ENCODE measurements at regions not wholly inside any gene's neighbourhood (a gene's known extent, or its start where the extent isn't known, plus 50 kb on each side); places are given as distances from the start of the nearest gene placed in this dataset.
"Not testable (repeated sequence)": the region's sequence is repeated elsewhere in the genome, so short reads cannot be mapped to it uniquely, and the experiment has no call there.

DNA sequence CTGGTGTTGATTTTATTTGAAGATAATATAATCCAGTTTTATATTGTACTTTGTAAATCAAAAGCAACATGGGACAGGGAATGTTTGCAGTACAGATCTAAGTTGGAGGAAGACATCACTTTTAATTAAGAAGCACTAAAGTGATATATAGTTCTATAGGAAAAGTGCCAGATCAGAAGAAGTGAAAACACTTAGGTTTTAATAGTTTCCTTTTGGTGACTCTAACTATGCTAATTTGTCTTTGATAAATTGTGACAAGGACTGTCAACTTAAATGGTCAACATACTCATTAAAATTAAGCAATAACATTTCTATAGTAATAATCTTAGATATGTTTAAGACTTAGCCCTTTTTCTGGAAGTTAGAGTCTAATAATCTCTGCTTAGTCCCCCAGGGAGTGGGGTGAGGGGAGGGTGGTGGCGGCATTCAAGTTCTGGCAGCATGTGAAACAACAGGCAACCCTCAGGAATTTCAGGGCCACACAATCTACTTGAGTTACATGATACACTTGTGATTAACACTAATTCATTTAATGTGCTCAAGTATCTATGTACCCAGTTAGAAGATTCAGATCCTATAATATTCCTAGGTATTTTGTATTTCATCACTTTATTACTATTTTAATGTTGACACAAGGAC lies 1026.5 kb downstream of the NR2F1-AS1 start:
- no peak for DNase-seq (ENCODE audit: low spot score)

DNA sequence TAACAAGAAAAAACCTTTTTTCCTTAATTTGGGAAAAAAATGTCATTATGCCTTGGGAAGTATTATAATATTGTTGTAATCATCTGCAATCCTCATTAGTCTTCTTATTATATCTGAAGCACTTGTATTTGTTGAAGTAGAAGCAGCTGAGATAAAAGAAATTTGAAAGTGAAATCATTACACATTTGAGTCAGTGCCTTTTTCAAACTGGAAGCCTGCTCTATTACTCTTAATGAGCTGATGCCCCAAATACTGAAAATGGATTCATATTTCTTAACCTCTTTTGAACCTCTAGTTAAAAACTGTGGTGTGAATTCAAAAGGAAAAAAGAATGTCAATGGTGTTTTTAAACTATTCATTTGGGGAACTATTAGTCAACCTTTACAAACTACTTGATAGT lies 1027.7 kb downstream of the NR2F1-AS1 start:
- no peak for DNase-seq (ENCODE audit: low spot score)

DNA sequence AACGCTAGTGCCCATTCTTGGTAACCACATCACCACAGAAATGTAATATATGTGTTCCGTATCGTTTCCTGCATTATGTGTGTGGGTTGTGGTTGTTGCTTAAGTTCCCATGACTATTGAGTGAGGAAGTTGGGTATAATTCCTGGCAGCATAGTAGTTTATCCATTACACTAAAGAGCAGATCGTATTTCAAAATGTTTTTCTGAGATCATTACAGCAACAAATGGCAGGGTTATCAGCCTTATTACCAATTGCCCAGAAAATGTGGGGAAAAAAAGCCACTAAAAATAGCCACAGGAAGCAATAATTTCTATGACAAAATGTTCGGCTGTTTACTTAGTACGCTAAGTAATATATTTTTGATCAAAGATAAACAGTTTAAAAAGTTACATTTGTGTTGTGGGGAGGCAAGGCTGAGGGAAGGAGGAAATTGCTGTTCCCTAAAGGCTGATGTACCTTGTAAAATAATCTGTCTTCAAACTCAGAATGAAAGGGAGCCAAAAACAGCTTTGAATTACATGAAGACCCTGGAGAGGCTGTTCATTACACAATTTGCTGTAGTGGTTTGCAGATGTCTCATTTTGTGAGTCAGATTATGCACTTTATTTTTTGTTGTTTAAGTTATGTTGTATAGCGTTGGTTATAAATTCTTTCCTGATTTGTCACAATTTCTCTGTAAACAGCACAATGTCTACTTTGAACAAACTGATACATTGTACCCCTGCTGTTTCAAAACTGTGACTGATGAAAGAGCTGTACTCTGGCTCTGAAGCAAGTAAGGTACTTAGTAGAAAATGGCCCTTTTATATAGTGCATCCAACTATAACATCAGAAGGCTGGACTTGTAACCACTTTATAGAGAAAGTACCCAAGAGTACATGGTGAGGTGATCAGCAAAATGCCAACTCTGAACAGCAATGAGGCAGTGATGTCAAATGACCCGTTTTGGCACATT lies 1028.5 kb downstream of the NR2F1-AS1 start:
- no peak for DNase-seq (ENCODE audit: low spot score)

DNA sequence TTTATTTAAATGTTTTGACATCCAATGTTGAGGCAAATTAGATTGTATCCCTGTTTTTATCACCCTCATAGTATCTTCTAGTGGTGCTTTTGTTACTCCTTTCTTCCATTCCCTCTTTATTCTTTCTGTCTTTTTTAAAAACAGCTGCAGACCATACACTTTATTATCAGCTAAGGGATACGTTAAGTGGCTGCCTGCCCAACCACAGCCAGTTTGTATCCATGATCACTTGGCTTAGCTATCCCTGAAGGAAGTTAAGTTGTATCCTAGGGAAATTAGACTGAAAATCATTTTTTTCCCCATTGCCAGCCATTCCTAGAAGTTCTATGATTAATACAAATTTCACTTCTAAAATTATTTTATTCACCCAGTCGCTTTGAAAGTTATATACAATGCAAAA lies 1032.7 kb downstream of the NR2F1-AS1 start:
- DNase-seq (ENCODE audit: low spot score), result no peak

- no peak for DNase-seq (ENCODE audit: low spot score)
Observed at GRCh38 chr5:92544596-92544995, 1036.4 kb downstream of the NR2F1-AS1 start.

DNA sequence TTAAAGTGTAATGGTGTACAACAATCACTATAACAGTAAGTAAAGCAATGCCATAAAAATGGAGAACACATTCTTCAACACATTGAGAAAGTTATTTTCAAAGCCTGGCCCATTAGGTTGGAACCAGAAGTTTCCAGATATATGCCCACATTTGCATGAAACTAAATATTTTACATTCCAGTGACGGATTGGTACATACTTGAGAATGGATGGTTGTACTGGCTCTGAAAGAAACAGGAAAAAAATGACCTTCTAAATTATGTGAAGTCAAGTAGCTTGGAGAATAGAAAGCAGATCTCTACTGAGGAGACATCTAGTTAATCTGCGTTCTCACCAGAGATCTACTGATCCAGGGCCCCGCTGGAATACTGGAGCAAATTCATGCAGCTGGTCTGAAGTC lies 1037.0 kb downstream of the NR2F1-AS1 start:
- DNase-seq (ENCODE audit: low spot score), result no peak

DNA sequence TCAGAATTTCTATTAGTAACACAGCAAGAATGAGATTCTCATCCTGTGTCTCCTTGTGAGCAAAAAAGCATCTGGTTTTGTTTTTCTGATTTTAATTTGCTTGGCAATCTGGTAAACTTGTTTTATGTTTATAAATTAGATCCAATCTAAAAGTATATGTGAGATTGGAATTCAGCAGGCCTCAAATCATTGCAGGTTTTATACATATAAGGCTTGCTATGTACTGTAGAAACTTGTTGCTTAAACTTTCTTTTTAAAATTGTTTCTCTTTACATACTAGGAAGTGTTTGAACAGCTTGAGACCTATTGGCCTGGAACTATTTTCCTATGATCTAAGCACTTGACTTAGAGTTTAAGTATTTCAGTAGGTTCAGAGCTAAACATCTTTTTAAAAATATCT lies 1037.8 kb downstream of the NR2F1-AS1 start:
- DNase-seq (ENCODE audit: low spot score), result no peak

- DNase-seq (ENCODE audit: low spot score), result not testable (repeated sequence)
Observed at GRCh38 chr5:92542017-92542416, 1039.0 kb downstream of the NR2F1-AS1 start.

DNA sequence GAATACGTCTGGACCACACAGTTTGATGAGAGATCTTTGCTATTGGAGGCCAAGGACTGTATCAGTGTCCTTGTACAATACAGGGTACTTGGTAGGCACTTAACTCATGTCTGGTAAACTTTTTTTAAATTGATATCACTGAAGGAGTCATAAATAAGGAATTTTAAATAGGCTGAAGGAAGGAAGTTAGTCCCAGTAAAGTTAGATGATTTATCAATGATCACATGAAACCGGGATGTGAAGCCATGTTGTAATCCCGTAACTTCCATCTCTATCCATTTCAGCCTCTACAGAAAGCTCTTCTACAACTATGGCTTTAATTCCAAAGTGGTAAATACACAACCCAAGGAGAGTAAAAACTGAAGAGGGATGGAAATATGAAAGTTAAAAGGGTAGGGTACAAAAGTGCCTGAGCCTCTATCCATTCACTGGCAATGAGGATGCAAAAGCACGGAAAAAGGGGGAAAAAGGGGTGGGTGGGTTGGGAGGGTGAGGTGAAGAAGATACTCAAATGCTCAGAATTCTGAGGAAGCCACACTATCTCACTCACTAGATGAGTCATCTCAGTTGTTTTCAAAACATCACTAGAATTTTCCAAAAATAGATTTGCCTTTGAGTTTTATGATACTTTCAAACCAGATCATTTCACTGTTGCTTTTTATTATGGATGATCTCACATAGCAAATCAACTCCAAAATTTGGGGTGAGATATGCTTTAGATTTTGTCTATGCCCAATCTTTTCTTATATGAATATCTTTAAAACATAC lies 1053.5 kb downstream of the NR2F1-AS1 start:
- DNase-seq (ENCODE audit: low spot score), result no peak

- no peak for DNase-seq (ENCODE audit: low spot score)
Observed at GRCh38 chr5:92525131-92525530, 1055.9 kb downstream of the NR2F1-AS1 start.

DNA sequence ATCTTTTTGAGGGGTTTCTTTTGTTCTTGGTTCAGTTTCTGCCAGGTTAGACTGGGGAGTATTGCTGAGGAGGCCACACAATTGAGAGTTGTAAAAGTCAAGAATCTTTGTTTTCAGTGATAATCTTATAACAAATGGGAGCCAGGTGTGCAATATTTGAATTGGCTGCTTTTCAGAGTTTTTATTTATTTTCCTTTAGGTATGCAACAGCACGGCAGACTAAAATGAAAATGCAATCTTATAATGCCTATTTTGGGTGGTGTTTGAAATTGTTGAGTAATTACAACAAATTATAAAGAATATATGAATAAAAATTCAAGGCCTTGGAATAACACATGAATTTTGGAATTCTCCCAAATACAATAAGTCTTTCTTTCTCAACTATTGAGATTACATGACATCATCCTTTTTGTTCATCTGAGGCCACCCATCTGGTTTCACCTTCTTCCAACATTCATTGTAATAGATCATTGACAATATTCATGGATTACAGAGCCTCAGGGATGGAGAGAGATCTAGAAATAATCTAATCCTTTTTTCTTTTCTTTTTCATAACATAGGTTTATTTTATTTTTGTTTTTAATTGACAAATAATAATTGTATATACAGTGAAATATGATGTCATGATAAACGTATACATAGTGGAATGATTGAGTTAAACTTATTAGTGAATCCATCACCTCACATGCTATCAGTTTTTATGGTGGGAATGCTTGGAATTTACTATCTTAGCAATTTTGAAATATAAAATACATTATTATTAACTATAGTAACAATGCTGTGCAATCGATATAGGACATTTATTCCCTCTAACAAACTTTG lies 1061.0 kb downstream of the NR2F1-AS1 start:
- DNase-seq (ENCODE audit: low spot score), result no peak

DNA sequence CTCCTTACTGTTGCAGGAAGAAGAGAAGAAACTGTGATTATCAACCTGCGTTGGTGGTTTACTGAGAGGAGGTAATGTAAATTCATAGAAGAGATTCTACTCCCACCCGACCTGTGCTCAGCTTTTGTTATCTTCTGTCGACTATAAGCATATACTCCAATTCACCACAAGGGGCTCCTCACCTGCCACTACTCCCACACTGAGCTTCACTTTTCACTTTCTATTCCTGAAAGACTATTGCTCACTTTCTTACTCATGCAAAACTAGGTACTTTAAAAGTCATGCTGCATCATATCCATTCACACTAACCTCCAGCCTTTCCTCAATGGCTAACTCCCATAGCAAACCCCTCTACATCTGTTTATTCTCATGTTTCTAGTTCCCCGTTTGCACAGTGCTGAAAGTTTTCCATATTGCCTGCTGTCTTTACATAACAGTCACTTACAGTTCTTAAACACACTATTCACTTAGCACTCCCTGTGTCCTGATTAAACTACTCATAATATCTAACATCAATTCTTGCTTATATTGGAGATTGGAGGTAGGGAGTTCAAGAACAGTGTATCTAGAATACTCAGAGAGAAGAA lies 1062.6 kb downstream of the NR2F1-AS1 start:
- DNase-seq (ENCODE audit: low spot score), result no peak

DNA sequence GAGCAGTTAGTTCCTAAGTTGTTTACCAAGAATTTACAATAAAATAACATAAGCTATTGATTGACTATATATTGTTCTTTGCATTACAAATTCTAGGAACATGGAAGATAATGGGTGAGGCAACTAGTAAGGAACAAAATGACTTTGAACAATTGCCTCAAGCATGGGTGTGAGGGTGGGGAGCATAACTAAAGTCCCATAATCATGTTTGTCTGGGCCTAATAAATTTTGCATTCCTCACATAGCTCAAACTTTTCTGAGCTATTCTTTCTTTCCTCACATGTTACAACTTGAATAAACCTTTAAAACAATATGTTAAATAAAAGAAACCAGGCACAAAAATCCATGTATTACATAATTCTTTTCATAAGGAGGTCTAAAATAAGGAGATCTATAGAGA lies 1066.1 kb downstream of the NR2F1-AS1 start:
- DNase-seq (ENCODE audit: low spot score), result no peak

- no peak for DNase-seq (ENCODE audit: low spot score)
Observed at GRCh38 chr5:92513067-92513466, 1068.0 kb downstream of the NR2F1-AS1 start.

GRCh38 chr5:92508271-92508670 lies 1072.7 kb downstream of the NR2F1-AS1 start:
- DNase-seq (ENCODE audit: low spot score), result no peak

GRCh38 chr5:92505925-92506324 lies 1075.1 kb downstream of the NR2F1-AS1 start:
- DNase-seq (ENCODE audit: low spot score), result no peak

GRCh38 chr5:92505145-92505544 lies 1075.9 kb downstream of the NR2F1-AS1 start:
- DNase-seq (ENCODE audit: low spot score), result no peak

GRCh38 chr5:92504346-92504745 lies 1076.7 kb downstream of the NR2F1-AS1 start:
- DNase-seq (ENCODE audit: low spot score), result no peak

- no peak for DNase-seq (ENCODE audit: low spot score)
Observed at GRCh38 chr5:92500752-92501151, 1080.3 kb downstream of the NR2F1-AS1 start.

DNA sequence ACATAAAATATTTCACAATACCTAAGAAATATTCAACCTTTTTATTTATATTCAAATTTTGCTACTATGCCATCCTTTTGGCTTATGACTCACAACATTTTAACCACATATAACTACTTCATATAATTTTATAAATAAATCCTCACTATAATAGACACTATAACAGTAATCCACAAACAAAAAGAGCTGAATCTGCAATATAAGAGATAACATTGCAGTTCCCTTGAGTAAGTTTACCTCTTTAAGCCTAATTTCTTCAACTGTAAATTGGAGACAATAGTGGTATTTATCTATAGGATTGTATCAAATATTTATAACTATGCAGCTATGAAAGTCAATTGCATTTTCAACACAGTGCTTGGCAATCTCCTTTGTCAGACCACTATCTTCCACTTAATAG lies 1084.5 kb downstream of the NR2F1-AS1 start:
- no peak for DNase-seq (ENCODE audit: low spot score)

GRCh38 chr5:92494508-92494907 lies 1086.5 kb downstream of the NR2F1-AS1 start:
- DNase-seq (ENCODE audit: low spot score), result no peak

All from CD4-positive, alpha-beta T cell treated with Interleukin-15 for 4 hours (primary cell).